ENCODE measurements at regions not wholly inside any gene's neighbourhood (a gene's known extent, or its start where the extent isn't known, plus 50 kb on each side); places are given as distances from the start of the nearest gene placed in this dataset.

GRCh38 chr4:71081192-71081591 is 87.7 kb downstream of the DCK start:
- H3F3A ChIP-seq (ENCODE audit: insufficient read depth, low read length, poor library complexity, severe bottlenecking): no peaks in the 10 kb centered on the region
- no peaks in the 10 kb centered on the region for H4K20me1 ChIP-seq (ENCODE audit: insufficient read depth)
- H3K9ac ChIP-seq (ENCODE audit: low read length): no peak overlapping the region
- no peaks in the 10 kb centered on the region for H3K27me3 ChIP-seq (ENCODE audit: insufficient read depth, low read depth, low read length)
- peak overlapping the region; percentile 52 for H3K4me3 ChIP-seq (ENCODE audit: low read length)
- H2AFZ ChIP-seq (ENCODE audit: low read depth, low read length): no peak overlapping the region
- TF ChIP-seq TAF1 (IDR thresholded peaks at IDR 0.05; ENCODE audit: low read depth): no peak
- H3K4me2 ChIP-seq (ENCODE audit: low read length): no peak overlapping the region
- H3K27ac ChIP-seq (ENCODE audit: low read length): no peak overlapping the region
- H3K9me2 ChIP-seq (ENCODE audit: insufficient read depth, low read length): no peaks in the 10 kb centered on the region
- H3K79me2 ChIP-seq (replicated peaks; ENCODE audit: insufficient read depth, low read length): no peaks in the 10 kb centered on the region
- no peaks in the 10 kb centered on the region for H3K36me3 ChIP-seq (ENCODE audit: insufficient read depth, low read length)
- H3K9me3 ChIP-seq (ENCODE audit: low read length): no peaks in the 10 kb centered on the region

GRCh38 chr4:71093745-71094144 is 100.3 kb downstream of the DCK start:
- no peaks in the 10 kb centered on the region for H3K9me2 ChIP-seq (ENCODE audit: insufficient read depth, low read length)
- no peak overlapping the region for H3K9ac ChIP-seq (ENCODE audit: low read length)
- H4K20me1 ChIP-seq (ENCODE audit: insufficient read depth): no peaks in the 10 kb centered on the region
- no peak overlapping the region for H3K4me2 ChIP-seq (ENCODE audit: low read length)
- no peak overlapping the region for H3K27ac ChIP-seq (ENCODE audit: low read length)
- no peak overlapping the region for H2AFZ ChIP-seq (ENCODE audit: low read depth, low read length)
- no peak for TF ChIP-seq MXI1 (conservative IDR thresholded peaks at IDR 0.05; ENCODE audit: poor library complexity, severe bottlenecking)
- no peak for TF ChIP-seq CTCF (IDR thresholded peaks at IDR 0.05; ENCODE audit: poor library complexity, severe bottlenecking)
- no peak for TF ChIP-seq EZH2 (IDR thresholded peaks at IDR 0.05; ENCODE audit: borderline replicate concordance, insufficient read depth, low read length, poor library complexity, severe bottlenecking)
- no peak for TF ChIP-seq TAF1 (IDR thresholded peaks at IDR 0.05; ENCODE audit: low read depth)
- no peak for TF ChIP-seq POLR2AphosphoS5 (IDR thresholded peaks at IDR 0.05)
- no peak for TF ChIP-seq REST (IDR thresholded peaks at IDR 0.05; ENCODE audit: borderline replicate concordance)
- no peaks in the 10 kb centered on the region for H3K79me2 ChIP-seq (replicated peaks; ENCODE audit: insufficient read depth, low read length)
- H3F3A ChIP-seq (ENCODE audit: insufficient read depth, low read length, poor library complexity, severe bottlenecking): no peaks in the 10 kb centered on the region
- no peaks in the 10 kb centered on the region for H3K36me3 ChIP-seq (ENCODE audit: insufficient read depth, low read length)
- no peaks in the 10 kb centered on the region for H3K9me3 ChIP-seq (ENCODE audit: low read length)
- H3K4me3 ChIP-seq (ENCODE audit: low read length): no peak overlapping the region
- no peaks in the 10 kb centered on the region for H3K27me3 ChIP-seq (ENCODE audit: insufficient read depth, low read depth, low read length)

GRCh38 chr4:71094201-71094600 is 100.8 kb downstream of the DCK start:
- Histone ChIP-seq H3K4me3 (ENCODE audit: low read length) (no peak overlapping the region), H3K9me2 (ENCODE audit: insufficient read depth, low read length) (no peaks in the 10 kb centered on the region), H3K27ac (ENCODE audit: low read length) (no peak overlapping the region), H3K36me3 (ENCODE audit: insufficient read depth, low read length) (no peaks in the 10 kb centered on the region), H3K9me3 (ENCODE audit: low read length) (no peaks in the 10 kb centered on the region), H4K20me1 (ENCODE audit: insufficient read depth) (no peaks in the 10 kb centered on the region), H3K27me3 (ENCODE audit: insufficient read depth, low read depth, low read length) (no peaks in the 10 kb centered on the region), H3K79me2 (replicated peaks; ENCODE audit: insufficient read depth, low read length) (no peaks in the 10 kb centered on the region), H2AFZ (ENCODE audit: low read depth, low read length) (no peak overlapping the region), H3K4me2 (ENCODE audit: low read length) (no peak overlapping the region), H3F3A (ENCODE audit: insufficient read depth, low read length, poor library complexity, severe bottlenecking) (no peaks in the 10 kb centered on the region), H3K9ac (ENCODE audit: low read length) (no peak overlapping the region)
- TF ChIP-seq EZH2 (IDR thresholded peaks at IDR 0.05; ENCODE audit: borderline replicate concordance, insufficient read depth, low read length, poor library complexity, severe bottlenecking) (no peak), EP300 (conservative IDR thresholded peaks at IDR 0.05; ENCODE audit: poor library complexity, severe bottlenecking) (no peak), SMC3 (conservative IDR thresholded peaks at IDR 0.05; ENCODE audit: poor library complexity) (no peak), POLR2AphosphoS5 (IDR thresholded peaks at IDR 0.05) (no peak), REST (IDR thresholded peaks at IDR 0.05; ENCODE audit: borderline replicate concordance) (no peak), CTCF (IDR thresholded peaks at IDR 0.05; ENCODE audit: poor library complexity, severe bottlenecking) (no peak), TAF1 (IDR thresholded peaks at IDR 0.05; ENCODE audit: low read depth) (no peak), RAD21 (conservative IDR thresholded peaks at IDR 0.05) (no peak), MXI1 (conservative IDR thresholded peaks at IDR 0.05; ENCODE audit: poor library complexity, severe bottlenecking) (no peak)

Data from neural cell (in vitro differentiated cells).